GM18873 (cell line): ENCODE measurements at regions not wholly inside any gene's neighbourhood (a gene's known extent, or its start where the extent isn't known, plus 50 kb on each side); places are given as distances from the start of the nearest gene placed in this dataset.
A peak's percentile ranks its signal among the peaks of the same experiment; 100 is the strongest.

ENCODE experiments used
- ATAC-seq: cut with Tn5 transposase; IDR thresholded peaks from one replicate; pipeline ENCODE4 v1.9.1; 2021; ENCODE audit warnings: mild to moderate bottlenecking, moderate library complexity, moderate number of reproducible peaks; ENCODE audit not compliant: unreplicated experiment, low FRiP score

DNA sequence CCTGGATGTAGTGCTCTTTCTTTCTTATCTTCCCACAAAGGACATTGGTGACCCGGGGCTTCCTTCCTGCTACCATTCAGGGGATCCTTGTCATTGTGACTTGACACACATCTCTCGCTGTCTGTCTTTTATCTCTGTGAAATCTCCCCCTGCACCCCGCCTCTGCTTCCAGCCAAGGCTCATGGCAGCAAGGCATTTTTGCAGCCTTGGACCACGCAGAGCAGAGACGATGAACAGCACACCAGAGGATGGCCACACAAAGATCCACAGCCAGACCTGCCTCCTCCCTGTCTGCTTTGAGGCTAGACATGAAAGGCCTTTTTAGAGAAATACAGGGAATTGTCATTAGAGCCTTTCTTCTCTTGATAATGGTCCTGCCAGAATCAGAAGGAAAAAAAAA lies 549.1 kb downstream of the CDK5RAP2 start:
- no peak for ATAC-seq

DNA sequence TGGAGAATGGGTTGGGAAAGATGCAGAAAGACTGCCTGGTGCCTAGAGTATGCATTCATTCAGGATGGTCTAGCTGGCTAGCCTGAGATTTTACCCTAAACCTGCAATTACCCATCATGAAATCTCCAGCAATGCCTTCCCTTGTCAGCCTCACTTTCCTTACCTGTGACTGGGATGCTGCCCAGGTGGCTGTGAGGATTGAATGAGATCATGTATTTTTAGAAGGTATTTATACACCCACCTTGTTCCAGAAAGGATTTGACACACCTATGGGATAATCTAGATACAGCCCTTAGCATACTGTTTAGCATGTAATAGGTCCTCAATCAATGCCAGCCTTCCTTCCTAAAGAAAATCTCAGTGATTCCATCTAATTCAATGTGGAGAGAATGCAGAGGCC lies 561.4 kb downstream of the CDK5RAP2 start:
- ATAC-seq = no peak

DNA sequence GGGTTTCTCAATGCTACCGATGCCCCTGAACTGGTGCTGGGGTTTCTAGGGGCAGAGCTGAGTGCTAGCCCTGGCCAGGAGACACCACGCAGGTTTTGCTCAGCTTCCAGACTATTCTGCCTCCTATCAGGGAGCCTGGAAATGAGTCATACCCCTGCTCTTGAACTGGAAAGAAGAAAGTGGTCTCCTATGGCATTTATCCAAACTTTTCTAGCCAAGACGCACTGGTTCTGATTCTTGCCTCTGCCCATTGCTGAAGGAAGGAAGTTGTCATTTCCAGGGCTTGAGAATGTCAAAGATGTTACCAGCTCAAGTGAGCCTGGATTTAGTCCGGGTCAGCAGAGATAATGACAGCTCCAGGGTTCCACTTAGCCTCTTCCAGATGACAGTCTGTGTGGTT lies 561.9 kb downstream of the CDK5RAP2 start:
- no peak for ATAC-seq

DNA sequence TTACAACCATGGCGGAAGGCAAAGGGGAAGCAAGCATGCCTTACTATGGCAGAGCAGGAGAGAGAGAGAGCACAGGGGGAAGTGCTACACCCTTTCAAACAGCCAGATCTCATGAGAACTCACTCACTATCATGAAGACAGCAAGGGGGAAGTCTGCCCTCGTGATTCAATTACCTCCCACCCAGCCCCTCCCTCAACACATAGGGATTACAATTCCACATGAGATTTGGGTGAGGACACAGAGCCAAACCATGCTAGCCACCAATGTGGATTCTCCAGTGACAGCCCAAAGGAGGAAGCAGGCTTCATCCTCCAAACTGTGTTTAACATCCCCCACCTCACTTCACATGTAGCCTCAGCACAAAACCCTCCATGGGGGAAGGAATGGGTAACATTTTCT lies 563.7 kb downstream of the CDK5RAP2 start:
- no peak for ATAC-seq

DNA sequence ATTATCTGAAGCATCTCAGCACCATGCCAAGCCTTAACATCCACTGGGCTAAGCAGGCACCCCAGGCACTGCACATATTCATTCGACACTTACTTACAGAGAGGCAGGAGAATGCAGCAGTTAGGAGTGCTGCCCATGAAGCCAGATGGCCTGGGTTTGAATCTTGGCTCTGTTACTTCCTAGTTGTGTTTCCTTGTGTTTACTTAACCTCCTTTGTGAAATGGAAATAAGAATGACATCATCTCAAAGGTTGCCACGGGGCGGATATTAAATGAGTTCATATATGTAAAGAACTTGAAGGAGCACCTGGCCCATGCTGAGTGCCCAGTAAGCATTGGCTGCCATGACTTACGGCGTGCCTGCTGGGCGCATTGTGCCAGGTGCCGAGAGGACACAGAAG lies 565.2 kb downstream of the CDK5RAP2 start:
- ATAC-seq = no peak

DNA sequence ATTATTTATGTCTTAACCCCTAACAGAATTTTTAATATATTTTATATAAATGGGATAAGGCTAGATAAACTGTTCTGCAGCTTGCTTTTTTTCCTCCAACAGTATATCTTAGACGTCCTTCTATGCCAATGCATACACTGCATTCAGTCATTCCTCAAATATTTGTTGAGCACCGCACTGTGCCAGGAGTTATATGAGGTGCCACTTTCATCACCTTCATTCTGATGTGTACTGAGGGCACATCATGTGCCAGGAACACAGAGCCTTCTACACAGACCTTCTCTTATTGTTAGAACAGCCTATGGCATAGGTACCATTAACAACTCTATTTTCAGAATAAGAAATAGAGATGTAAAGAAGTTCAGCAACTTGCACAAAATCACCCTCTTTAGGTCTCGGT lies 570.1 kb downstream of the CDK5RAP2 start:
- ATAC-seq = no peak

DNA sequence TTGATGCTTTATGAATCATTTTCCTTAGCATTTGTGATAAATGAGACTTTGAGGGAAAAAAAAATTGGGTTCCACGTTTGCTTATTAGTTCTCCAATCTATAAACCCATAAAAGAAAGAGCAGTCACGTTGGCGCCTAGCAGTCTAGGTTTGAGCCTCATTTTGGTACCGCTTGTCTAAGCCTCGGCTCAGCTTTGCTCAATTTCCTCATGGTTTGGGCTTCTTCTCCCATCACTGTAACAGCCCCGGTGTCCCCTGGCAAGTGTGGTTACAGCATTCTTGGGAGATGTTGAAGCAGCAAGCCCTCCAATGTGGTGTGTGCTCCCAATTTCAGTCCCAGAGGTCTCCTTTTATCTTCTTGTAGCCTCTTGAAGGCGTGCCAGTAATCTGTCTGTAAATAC lies 578.4 kb downstream of the CDK5RAP2 start:
- ATAC-seq = no peak

DNA sequence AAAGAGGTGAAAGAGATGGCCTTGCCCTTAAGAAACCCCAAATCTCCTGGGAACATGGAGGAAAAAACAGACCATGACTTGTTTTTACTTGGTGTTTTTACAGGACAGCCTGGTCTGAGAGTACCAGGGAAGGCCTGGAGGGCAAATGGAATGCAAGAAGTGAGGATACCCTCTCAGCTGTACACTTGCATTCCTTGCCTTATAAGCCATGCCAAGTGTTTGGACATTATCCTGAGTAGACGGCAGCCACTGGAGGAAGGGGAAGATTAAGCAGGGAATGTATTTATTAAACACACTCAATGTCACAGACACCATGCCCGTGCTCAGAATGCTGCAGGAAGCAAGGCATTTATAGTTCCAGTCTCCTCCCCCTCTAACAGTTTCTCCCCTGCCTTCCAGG lies 581.4 kb downstream of the CDK5RAP2 start:
- no peak for ATAC-seq

DNA sequence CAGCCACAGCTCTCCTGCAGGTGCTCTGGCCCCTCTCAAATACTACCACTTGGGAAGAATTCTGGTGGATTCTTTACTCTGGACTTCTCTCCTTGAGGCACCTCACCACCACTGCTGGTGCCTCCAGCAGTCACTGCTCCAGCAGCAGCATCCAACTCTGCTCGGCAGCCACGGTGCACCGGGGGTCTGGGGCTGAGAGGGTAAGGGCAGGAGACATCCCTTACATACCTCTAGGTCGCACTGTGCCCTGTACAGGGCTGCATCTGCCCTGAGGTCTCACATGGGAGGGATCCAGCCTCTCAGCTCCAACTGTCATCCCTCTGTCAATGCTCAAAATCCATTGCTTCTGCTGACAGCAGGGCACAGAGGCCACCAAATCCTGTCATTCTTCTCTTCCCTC lies 588.2 kb downstream of the CDK5RAP2 start:
- no peak for ATAC-seq

DNA sequence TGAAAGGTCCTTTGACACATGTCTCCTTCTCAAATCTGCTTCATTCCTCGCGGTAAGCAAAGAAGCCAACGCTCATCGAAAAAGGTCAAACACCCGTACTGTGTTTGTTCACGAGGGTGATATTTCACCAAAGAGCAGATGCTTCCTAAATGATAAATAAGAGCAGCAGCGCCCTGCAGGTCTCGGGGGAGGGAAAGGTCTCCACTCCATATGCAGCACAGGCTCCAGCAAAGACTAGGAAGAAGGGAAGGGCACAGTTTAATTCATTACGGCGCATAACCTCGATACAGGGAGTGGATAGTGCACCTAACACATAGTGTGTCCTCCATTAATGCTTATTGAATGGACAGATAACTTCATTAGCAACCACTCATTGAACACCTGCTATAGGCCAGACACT lies 593.3 kb downstream of the CDK5RAP2 start:
- no peak for ATAC-seq

DNA sequence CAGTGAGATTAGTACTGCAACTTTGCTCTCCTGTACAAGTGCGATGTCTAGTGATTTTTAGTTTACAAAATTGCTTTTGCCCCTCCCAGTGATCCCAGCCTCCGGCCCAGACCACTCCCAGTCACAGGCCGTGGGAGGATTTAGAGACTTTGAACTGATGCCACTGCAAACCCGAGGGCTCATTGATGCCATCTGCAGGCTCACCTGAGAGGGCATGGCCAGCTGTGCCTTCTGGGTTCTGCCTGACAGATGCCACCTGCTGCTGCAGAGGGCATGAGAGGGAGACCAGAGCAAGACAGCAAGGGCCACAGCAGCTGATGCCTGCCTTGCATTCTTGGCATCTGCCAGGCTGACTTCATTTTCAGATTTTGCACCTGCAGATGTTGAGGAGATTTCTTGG lies 593.8 kb downstream of the CDK5RAP2 start:
- no peak for ATAC-seq

DNA sequence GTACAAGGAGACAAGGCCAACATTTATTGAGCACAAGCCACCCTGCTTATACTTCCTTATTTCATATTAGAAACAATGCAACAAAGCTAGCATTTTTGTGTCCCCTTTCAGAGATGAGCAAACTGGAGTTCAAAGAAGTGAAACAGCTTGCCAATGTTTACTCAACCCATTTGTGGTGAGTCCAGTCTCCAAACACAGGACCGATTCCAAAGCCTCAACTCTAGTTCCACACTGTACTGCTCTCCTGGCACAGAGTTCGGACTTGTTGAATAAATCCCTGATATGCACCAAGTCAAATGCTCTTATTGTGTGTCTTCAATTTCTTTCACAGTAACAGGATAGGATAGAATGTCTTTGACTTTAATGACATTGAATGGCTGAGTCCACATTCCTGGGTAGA lies 604.8 kb upstream of the BRINP1 start:
- no peak for ATAC-seq

DNA sequence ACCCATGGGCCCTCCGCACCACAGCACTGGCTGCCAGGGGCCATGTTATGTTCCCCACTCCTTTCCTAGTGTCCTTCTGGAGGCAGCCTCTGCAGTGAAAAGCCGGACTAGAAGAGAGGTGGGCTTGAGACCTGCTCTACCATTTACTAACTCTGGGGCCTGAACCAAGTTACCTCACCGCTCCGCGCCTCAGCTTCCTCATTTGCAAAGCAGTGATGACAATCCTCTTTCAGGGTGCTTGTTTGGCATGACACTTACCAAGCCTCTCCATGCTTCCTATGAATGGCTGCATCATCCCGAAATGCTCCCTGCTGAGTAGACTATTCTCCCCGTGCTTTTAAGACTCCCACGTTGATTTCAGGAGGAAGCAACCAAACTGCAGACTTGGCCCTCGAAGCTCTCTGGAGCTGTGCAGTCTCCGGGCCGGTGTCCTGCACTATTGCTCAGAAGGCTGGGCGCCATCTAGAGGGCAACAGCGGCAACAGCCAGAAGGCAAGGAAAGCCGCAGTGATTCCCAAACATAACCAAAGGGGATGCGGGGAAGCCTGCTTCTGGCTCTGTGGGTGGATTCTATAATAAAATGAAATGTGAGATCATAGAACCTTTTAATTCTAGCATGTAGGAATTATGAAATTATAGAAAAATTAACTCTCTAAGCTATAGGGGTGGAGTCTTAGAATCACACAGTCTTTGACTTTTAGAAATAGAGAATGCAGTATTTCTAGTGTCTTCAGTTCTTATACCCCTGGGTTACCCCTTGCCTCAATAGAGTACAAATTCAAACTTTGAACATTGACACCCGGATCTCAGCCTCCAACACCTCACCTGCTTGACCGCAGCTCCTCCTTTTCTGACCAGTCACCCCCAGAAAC lies 599.8 kb upstream of the BRINP1 start:
- ATAC-seq = peak; percentile 73

DNA sequence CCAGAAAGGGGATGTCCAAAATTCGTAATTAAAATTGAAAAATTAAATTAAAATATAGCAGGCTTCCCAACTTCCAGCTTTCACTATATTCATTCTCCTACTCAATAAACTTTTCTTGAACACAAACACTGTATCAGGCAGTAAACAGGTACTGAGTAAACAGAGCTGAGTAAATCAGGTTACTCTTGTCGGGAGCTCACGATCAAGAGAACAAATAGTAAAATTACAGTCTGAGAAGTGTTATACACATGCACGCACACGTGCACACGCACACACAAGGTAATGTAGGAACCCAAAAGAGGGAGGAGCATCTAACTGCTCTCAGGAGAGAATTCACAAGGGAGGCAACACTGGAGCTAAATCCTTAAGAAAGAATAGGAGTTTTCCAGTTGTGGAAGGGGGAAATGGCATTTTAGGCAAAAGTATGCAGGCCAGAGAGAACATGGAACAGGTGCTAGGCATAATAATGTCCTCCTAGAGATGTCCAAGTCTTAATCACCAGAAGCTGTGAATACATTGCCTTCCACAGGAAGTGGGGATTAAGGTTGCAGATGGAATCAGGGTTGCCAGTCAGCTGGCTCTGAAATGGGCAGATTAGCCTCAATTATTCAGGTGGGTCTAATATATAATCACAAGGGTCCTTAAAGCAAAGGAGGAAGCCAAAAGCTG lies 598.8 kb upstream of the BRINP1 start:
- no peak for ATAC-seq

DNA sequence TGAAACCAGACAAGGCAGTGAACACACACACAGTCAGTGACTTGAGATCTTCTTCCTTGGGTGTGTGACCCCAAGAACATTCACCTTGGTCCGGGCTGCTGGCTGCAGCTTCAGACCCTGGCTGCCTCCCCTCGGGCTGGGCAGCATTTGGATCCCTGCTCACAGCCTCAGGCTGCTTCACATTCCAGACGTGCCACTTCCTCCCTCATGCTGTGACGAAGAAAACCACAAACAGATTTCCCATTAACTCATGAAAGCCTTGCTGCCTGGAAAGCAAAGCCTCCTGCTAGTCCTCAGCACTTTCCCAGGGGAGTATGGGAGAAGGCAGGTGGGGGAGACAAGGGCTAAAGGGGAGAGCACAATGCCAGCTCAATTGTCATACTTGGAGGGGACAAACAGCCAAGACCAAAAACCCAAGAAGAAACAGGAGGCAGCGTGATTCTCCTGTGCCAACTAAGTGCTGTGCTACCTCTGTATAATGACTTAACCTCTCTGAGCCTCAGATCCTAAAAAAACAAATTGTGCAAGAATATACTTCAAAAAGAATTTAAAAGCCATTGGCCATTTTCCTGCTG lies 594.6 kb upstream of the BRINP1 start:
- ATAC-seq = no peak

DNA sequence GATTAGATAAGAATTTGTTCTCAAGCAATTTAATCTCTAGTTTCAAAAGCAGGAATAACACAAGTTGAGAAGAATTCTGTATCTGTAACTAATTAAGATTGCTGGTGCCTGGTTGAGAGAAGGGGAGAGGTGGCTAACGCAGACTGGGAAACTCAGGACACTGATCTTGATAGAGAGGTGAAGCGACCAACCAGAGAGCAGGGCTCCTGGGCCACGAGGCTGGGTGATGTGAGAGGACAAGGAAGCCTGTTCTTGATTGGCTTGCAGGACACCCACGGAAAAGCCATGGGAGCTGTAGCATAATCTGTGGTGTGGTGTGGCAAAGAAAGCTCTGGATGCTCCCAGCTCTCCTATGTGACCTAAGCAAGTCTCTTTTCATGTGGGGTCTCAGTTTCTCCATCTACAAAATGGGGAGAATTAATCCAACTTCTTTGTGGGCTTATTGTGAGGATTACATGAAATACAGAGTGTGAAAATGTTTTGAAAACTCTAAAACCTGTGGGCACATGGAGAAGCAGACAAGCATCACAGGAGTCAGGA lies 594.1 kb upstream of the BRINP1 start:
- no peak for ATAC-seq

DNA sequence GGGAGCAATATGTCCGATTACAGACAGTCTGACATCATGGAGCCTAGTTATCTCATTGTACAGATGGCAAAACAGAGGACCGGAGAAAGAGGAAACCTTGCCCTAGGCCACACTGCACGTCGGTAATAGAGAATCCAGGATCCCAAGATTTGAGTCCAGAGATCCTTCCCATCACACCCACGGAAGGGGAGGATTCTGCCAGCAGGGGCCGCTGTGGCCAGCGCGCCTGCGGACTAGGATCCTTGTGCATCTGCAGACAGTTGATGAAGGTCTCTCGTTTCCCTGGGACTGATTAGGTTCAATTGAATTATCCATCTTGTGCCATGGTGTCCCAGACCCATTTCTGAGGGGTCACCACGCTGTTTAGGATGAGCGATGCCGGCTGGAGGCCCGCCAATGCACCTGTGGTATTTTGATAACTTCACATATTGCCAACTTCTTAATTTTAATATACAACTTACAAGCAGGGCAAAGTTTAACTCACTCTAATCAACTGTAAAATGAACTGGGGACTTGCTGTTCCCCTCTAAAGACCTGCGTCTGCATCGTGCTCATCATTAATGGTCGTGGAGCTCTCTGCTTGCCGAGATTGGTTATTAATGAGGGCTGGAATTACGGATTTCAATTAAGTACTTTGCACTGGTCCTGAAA lies 592.7 kb upstream of the BRINP1 start:
- ATAC-seq = no peak

DNA sequence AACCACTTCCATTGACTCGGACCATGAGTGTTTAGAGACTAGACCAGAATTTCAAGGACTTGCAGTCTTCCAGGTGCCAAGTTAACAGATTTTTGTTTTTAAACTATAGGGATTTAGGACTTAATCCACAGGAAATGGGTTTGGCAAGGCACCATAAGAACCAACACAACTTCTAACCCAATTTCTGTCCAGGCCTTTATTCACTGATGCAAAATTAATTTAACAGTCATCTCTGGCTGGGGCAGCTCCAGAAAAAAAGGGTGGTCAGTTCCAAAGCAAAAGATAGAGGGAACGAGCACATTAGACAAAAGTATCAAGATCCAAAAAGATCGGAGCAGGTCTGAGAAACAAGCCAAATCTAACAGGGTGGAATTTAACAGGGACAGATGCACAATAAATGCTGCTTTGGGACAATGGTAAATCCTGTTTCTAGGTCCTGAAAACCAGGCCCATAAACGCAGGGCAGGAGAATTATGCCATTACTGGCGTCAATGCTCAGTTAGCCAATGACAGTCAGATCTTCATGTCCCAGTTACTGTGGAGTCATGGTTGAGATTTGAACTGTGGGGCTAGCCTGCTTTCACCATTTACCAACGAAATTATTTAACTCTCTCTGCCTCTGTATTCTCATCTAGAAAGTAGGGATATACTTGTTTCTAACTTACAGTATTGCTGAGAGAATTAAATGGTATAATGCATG lies 590.8 kb upstream of the BRINP1 start:
- no peak for ATAC-seq

DNA sequence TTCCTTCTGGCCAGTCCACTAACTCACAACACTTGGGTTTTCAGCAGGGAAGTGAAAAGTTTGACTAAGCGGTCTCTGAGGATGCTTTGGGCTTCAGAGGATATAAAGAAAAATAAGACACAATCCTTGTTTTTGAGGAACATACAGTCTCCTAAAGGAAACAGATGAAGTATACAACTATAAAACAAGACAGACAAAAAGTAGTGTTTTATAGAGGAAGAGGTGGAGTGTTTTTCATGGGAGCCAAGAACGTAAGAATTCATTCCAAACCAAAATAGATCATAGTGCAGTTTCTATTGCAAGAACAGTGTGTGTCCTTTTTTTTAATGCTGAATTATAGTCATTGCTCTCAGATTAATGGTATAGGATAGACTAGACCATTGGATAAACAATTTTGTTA lies 586.9 kb upstream of the BRINP1 start:
- no peak for ATAC-seq

DNA sequence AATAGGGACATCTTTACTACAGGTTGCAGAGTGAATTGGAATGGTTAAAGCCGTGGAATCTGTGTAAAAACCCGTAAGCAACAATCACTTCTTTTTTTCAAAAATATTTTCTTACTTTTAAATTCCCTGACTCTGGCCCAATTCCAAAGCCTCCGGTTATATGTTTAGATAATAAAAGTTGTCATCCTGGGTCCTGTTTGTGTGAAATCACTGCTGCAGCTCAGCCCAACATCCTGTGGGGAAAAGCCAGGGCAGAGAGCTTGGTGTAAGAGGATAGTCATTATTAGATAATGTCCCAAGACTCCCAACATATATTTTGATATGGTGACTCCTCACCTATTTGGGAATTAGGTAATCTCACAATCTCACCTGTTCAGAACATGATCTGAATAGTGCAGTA lies 586.0 kb upstream of the BRINP1 start:
- ATAC-seq = no peak
